Panc1 (cell line): ENCODE measurements at regions not wholly inside any gene's neighbourhood (a gene's known extent, or its start where the extent isn't known, plus 50 kb on each side); places are given as distances from the start of the nearest gene placed in this dataset.

Experiments
- CTCF ChIP-seq: fragments of 450-650 bp; IDR thresholded peaks from 2 replicates; pipeline ENCODE4 v1.5.1; 2017; ENCODE audit warnings: mild to moderate bottlenecking
- POLR2AphosphoS5 ChIP-seq: IDR thresholded peaks from 2 replicates; pipeline ENCODE4 v1.6.1; 2012; ENCODE audit warnings: mild to moderate bottlenecking, low read depth, low read length, moderate library complexity

- TF ChIP-seq CTCF (no peak), POLR2AphosphoS5 (no peak)
These were observed 612.9 kb downstream of the CCER1 start for GRCh38 chr12:90342081-90342480.
